DND-41 (cell line): ENCODE measurements at regions not wholly inside any gene's neighbourhood (a gene's known extent, or its start where the extent isn't known, plus 50 kb on each side); places are given as distances from the start of the nearest gene placed in this dataset.

Experiments
- ATAC-seq: fragments of 200-7000 bp; cut with Tn5 transposase; 3 replicates; pipeline ENCODE4 v1.9.1; 2021; ENCODE audit warnings: low read depth; ENCODE audit not compliant: insufficient read depth
- DNase-seq: peaks from one replicate; pipeline ENCODE4 v3.0.0-alpha.2; 2020
- H2AFZ ChIP-seq: 2 replicates; pipeline ENCODE4 v1.6.0; 2012; ENCODE audit warnings: low read depth, low read length
- H3K27ac ChIP-seq: 2 replicates; pipeline ENCODE4 v1.5.1; 2012; ENCODE audit warnings: low read length, inconsistent platforms
- H3K27me3 ChIP-seq: fragments of 200-600 bp; sonication (generic); 2 replicates; pipeline ENCODE4 v1.6.0; 2012; ENCODE audit warnings: low read length, mild to moderate bottlenecking, inconsistent platforms; ENCODE audit not compliant: insufficient read depth, poor library complexity
- H3K36me3 ChIP-seq: 2 replicates; pipeline ENCODE4 v1.5.1; 2012; ENCODE audit warnings: low read length, inconsistent platforms; ENCODE audit not compliant: insufficient read depth
- H3K4me1 ChIP-seq: 2 replicates; pipeline ENCODE4 v1.5.1; 2012; ENCODE audit warnings: mild to moderate bottlenecking, low read length; ENCODE audit not compliant: insufficient read depth
- H3K4me2 ChIP-seq: 2 replicates; pipeline ENCODE4 v1.6.0; 2012; ENCODE audit warnings: mild to moderate bottlenecking, moderate library complexity, low read length, inconsistent platforms; ENCODE audit not compliant: insufficient read depth
- H3K4me3 ChIP-seq, 2 experiments: fragments of 200-600 bp in 1 of 2; shearing (Covaris generic) in 1 of 2; 2 replicates each; pipeline ENCODE4 v1.5.1; 2012 to 2016; ENCODE audit warnings: inconsistent platforms in 2 of 2, low read length in 2 of 2, mild to moderate bottlenecking in 2 of 2, low read depth in 1 of 2, moderate library complexity in 1 of 2
- H3K79me2 ChIP-seq: 2 replicates; pipeline ENCODE4 v1.6.0; 2012; ENCODE audit warnings: low read length, inconsistent platforms; ENCODE audit not compliant: insufficient read depth
- H3K9ac ChIP-seq: 2 replicates; pipeline ENCODE4 v1.6.0; 2012; ENCODE audit warnings: low read depth, mild to moderate bottlenecking, inconsistent platforms, low read length, moderate library complexity
- H3K9me3 ChIP-seq: 2 replicates; pipeline ENCODE4 v1.5.1; 2012; ENCODE audit warnings: low read length, moderate library complexity, mild to moderate bottlenecking, inconsistent platforms; ENCODE audit not compliant: insufficient read depth, severe bottlenecking
- H4K20me1 ChIP-seq: 2 replicates; pipeline ENCODE4 v1.6.0; 2012; ENCODE audit warnings: low read length; ENCODE audit not compliant: insufficient read depth
- CTCF ChIP-seq: IDR thresholded peaks from 2 replicates; pipeline ENCODE4 v1.5.1; 2012; ENCODE audit warnings: borderline replicate concordance, low read length, moderate library complexity, mild to moderate bottlenecking; ENCODE audit not compliant: poor library complexity, severe bottlenecking; ENCODE audit errors: extremely low read depth
- EZH2 ChIP-seq: IDR thresholded peaks from 3 replicates; pipeline ENCODE4 v1.6.1; 2012; ENCODE audit warnings: borderline replicate concordance, low read depth, mild to moderate bottlenecking, moderate library complexity, low read length, inconsistent platforms; ENCODE audit not compliant: severe bottlenecking

- H3K27me3 ChIP-seq, result peaks cover 10% of the 10 kb centered on the region
- H3K27ac ChIP-seq, result no peak overlapping the region
- H4K20me1 ChIP-seq, result no peaks in the 10 kb centered on the region
- ATAC-seq, result no peak
- no peaks in the 10 kb centered on the region for H3K4me1 ChIP-seq
- DNase-seq, result no peak
- H3K9me3 ChIP-seq, result no peaks in the 10 kb centered on the region
- H3K36me3 ChIP-seq, result no peaks in the 10 kb centered on the region
- H3K4me2 ChIP-seq, result no peak overlapping the region
- no peak overlapping the region for H2AFZ ChIP-seq
- H3K4me3 ChIP-seq, result no peak overlapping the region
- TF ChIP-seq EZH2, result no peak
- no peak for TF ChIP-seq CTCF
- H3K79me2 ChIP-seq, result no peaks in the 10 kb centered on the region
- H3K9ac ChIP-seq, result no peak overlapping the region
These were observed 80.2 kb upstream of the ASIC2 start for GRCh38 chr17:33373273-33373672.

GRCh38 chr17:33375103-33375502 lies 82.0 kb upstream of the ASIC2 start:
- no peaks in the 10 kb centered on the region for H4K20me1 ChIP-seq
- no peaks in the 10 kb centered on the region for H3K79me2 ChIP-seq
- no peak for DNase-seq
- no peak overlapping the region for H2AFZ ChIP-seq
- no peak overlapping the region for H3K9ac ChIP-seq
- H3K4me1 ChIP-seq, result no peaks in the 10 kb centered on the region
- no peaks in the 10 kb centered on the region for H3K36me3 ChIP-seq
- no peak overlapping the region for H3K4me3 ChIP-seq
- no peaks in the 10 kb centered on the region for H3K9me3 ChIP-seq
- no peak overlapping the region for H3K4me2 ChIP-seq
- ATAC-seq, result no peak
- no peak overlapping the region for H3K27ac ChIP-seq
- peaks cover 15% of the 10 kb centered on the region for H3K27me3 ChIP-seq
- TF ChIP-seq EZH2, result no peak
- no peak for TF ChIP-seq CTCF

- TF ChIP-seq EZH2 (no peak), CTCF (no peak)
- DNase-seq, result no peak
- H3K4me1 ChIP-seq, result no peaks in the 10 kb centered on the region
These were observed 82.7 kb upstream of the ASIC2 start for GRCh38 chr17:33375783-33376182.

More at GRCh38 chr17:33375783-33376182, 82.7 kb upstream of the ASIC2 start:
- Histone ChIP-seq H4K20me1 (no peaks in the 10 kb centered on the region), H3K27ac (no peak overlapping the region), H3K9ac (no peak overlapping the region), H3K4me2 (no peak overlapping the region), H3K9me3 (no peaks in the 10 kb centered on the region), H3K4me3 (no peak overlapping the region), H3K79me2 (no peaks in the 10 kb centered on the region), H2AFZ (no peak overlapping the region), H3K36me3 (no peaks in the 10 kb centered on the region), H3K27me3 (peaks cover 18% of the 10 kb centered on the region)
- no peak for ATAC-seq
